ENCODE measurements at regions not wholly inside any gene's neighbourhood (a gene's known extent, or its start where the extent isn't known, plus 50 kb on each side); places are given as distances from the start of the nearest gene placed in this dataset.

DNA sequence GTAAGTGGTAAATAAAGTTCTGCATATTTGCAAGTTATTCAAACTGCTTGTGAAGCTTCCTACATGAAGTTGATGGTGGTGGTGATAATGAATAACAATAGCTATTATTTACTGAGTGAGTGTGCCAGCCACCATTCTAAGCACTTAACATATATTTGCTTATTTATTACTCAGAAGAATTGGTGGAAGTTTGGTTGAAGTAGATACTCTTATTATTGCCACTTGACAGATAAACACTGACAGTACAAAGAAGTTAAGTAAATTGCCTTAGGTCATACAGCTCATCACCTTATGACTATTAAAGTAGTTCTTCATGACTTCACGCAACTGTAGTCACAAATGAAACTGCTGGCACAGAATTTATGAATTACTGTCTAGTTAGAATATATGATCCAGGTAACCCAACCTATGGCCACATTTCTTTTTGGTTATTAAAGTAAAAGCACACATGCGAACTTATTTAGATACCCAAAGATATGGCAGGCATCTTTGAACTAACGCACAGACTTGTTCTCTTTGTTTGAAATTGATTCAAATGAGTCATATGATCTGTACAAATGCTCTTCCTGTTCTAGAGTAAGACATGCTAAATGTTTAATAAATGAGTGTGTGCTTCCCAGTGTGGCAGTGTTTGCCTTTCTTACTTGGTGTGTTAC, 99.8 kb upstream of the NR2F2 start (continued):
- TF ChIP-seq, protein P1, sequence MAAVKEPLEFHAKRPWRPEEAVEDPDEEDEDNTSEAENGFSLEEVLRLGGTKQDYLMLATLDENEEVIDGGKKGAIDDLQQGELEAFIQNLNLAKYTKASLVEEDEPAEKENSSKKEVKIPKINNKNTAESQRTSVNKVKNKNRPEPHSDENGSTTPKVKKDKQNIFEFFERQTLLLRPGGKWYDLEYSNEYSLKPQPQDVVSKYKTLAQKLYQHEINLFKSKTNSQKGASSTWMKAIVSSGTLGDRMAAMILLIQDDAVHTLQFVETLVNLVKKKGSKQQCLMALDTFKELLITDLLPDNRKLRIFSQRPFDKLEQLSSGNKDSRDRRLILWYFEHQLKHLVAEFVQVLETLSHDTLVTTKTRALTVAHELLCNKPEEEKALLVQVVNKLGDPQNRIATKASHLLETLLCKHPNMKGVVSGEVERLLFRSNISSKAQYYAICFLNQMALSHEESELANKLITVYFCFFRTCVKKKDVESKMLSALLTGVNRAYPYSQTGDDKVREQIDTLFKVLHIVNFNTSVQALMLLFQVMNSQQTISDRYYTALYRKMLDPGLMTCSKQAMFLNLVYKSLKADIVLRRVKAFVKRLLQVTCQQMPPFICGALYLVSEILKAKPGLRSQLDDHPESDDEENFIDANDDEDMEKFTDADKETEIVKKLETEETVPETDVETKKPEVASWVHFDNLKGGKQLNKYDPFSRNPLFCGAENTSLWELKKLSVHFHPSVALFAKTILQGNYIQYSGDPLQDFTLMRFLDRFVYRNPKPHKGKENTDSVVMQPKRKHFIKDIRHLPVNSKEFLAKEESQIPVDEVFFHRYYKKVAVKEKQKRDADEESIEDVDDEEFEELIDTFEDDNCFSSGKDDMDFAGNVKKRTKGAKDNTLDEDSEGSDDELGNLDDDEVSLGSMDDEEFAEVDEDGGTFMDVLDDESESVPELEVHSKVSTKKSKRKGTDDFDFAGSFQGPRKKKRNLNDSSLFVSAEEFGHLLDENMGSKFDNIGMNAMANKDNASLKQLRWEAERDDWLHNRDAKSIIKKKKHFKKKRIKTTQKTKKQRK (IDR thresholded peaks at IDR 0.05; ENCODE audit: low read length), result no peak
- no peak for TF ChIP-seq PAWR (CRISPR knock-in tag; IDR thresholded peaks at IDR 0.05; ENCODE audit: borderline replicate concordance)

DNA sequence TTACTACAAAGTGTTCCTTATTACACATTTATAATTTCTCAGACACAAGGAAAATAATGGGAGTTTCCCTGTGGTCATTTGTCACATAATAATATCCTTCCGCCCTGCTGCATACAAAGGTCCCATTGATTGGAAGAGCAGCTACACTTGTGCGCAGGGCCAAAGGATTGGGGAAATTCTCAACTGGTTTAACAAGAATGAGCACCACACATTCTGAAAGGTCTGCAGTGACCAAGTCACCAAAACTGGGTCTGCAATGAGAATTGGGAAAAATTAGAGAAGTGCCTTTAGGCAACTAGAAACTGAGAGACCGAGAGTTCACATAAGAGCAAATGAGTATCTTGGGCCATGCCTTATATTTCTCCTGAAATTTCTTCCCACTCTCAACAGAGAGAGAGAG, 98.2 kb upstream of the NR2F2 start:
- Histone ChIP-seq H3K4me2 (ENCODE audit: low read depth, low read length) (no peak overlapping the region), H3K9ac (ENCODE audit: insufficient read depth, low read depth, low read length) (no peak overlapping the region), H3K27me3 (ENCODE audit: control insufficient read depth in 1 of 2, insufficient read depth in 2 of 2, low read length in 2 of 2) (no peaks in the 10 kb centered on the region), H3K9me3 (ENCODE audit: low read length) (no peaks in the 10 kb centered on the region), H2AFZ (ENCODE audit: low read length) (no peak overlapping the region), H3K36me3 (replicated peaks in 1 of 2; ENCODE audit: control insufficient read depth in 1 of 2, insufficient read depth in 2 of 2, low read length in 2 of 2) (no peaks in the 10 kb centered on the region), H3K79me2 (ENCODE audit: insufficient read depth, low read length) (no peaks in the 10 kb centered on the region), H3K27ac (ENCODE audit: extremely low read length, insufficient read depth, low read length) (no peak overlapping the region), H3K4me3 (replicated peaks in 1 of 3; ENCODE audit: insufficient read depth in 1 of 3, low read depth in 2 of 3, low read length in 3 of 3) (no peak overlapping the region), H3K4me1 (ENCODE audit: insufficient read depth, low read length) (no peaks in the 10 kb centered on the region), H4K20me1 (ENCODE audit: insufficient read depth, low read length) (no peaks in the 10 kb centered on the region)
- intact Hi-C loops (cut with micrococcal nuclease; ENCODE audit: unreplicated experiment), result no loop called here
- in situ Hi-C loops (cut with HindIII; ENCODE audit: extremely low pct_ligation_motif_present, low pct_unique_long_range_greater_than_20kb), result no loop called here
- no peak for TF ChIP-seq MED13 (CRISPR knock-in tag; IDR thresholded peaks at IDR 0.05)
- no peak for TF ChIP-seq ZNF629 (CRISPR knock-in tag; conservative IDR thresholded peaks at IDR 0.05)
- no peak for TF ChIP-seq JUND (CRISPR knock-in tag; IDR thresholded peaks at IDR 0.05)
- no peak for TF ChIP-seq IKZF1 (IDR thresholded peaks at IDR 0.05)
- no peak for TF ChIP-seq REXO4 (CRISPR knock-in tag; IDR thresholded peaks at IDR 0.05; ENCODE audit: borderline replicate concordance)
- TF ChIP-seq, protein P2, sequence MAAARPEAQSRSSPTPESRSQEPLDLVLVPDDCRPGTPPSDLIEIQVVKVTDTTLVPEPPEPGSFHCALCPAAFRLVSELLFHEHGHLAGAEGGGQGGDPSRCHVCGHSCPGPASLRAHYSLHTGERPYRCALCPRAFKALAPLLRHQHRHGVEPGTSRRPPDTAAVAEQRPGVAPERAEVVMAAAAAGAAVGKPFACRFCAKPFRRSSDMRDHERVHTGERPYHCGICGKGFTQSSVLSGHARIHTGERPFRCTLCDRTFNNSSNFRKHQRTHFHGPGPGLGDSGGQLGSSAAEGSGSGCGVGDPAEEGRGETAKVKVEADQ (CRISPR knock-in tag; IDR thresholded peaks at IDR 0.05; ENCODE audit: borderline replicate concordance), result no peak
- no peak for TF ChIP-seq FOXK1 (CRISPR knock-in tag; IDR thresholded peaks at IDR 0.05; ENCODE audit: borderline replicate concordance, low read depth)
- ChIA-PET POLR2A (no interaction called here), CTCF (ENCODE audit: low intra/inter-chr PET ratio, low total read pairs) (no interaction called here)
- WGBS (ENCODE audit: low lambda C conversion rate), result 92% methylated on average over 3 of the region's 3 CpGs
- no peak for FAIRE-seq
- no peak for DNase-seq (ENCODE audit: low spot score)
- BruUV-seq (replicated peaks), result no TSS peak
- ATAC-seq, result no peak
